ENCODE measurements at regions not wholly inside any gene's neighbourhood (a gene's known extent, or its start where the extent isn't known, plus 50 kb on each side); places are given as distances from the start of the nearest gene placed in this dataset.

- TF ChIP-seq, protein P1, sequence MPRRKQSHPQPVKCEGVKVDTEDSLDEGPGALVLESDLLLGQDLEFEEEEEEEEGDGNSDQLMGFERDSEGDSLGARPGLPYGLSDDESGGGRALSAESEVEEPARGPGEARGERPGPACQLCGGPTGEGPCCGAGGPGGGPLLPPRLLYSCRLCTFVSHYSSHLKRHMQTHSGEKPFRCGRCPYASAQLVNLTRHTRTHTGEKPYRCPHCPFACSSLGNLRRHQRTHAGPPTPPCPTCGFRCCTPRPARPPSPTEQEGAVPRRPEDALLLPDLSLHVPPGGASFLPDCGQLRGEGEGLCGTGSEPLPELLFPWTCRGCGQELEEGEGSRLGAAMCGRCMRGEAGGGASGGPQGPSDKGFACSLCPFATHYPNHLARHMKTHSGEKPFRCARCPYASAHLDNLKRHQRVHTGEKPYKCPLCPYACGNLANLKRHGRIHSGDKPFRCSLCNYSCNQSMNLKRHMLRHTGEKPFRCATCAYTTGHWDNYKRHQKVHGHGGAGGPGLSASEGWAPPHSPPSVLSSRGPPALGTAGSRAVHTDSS (tag by site-specific recombination; IDR thresholded peaks at IDR 0.05): no peak
- TF ChIP-seq ZBTB26 (tag by site-specific recombination; optimal IDR thresholded peaks at IDR 0.05): peak; percentile 84
- TF ChIP-seq GLIS1 (tag by site-specific recombination; IDR thresholded peaks at IDR 0.05): peak; percentile 44
- TF ChIP-seq KLF1 (tag by site-specific recombination; IDR thresholded peaks at IDR 0.05): peak; percentile 60
- no peak; the same call in 1 of the 2 replicates for TF ChIP-seq ZNF221 (tag by site-specific recombination; IDR thresholded peaks at IDR 0.05; ENCODE audit: borderline replicate concordance)
- TF ChIP-seq ZBTB6 (tag by site-specific recombination; IDR thresholded peaks at IDR 0.05): peak; percentile 88
- TF ChIP-seq, protein P2, sequence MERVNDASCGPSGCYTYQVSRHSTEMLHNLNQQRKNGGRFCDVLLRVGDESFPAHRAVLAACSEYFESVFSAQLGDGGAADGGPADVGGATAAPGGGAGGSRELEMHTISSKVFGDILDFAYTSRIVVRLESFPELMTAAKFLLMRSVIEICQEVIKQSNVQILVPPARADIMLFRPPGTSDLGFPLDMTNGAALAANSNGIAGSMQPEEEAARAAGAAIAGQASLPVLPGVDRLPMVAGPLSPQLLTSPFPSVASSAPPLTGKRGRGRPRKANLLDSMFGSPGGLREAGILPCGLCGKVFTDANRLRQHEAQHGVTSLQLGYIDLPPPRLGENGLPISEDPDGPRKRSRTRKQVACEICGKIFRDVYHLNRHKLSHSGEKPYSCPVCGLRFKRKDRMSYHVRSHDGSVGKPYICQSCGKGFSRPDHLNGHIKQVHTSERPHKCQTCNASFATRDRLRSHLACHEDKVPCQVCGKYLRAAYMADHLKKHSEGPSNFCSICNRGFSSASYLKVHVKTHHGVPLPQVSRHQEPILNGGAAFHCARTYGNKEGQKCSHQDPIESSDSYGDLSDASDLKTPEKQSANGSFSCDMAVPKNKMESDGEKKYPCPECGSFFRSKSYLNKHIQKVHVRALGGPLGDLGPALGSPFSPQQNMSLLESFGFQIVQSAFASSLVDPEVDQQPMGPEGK (tag by site-specific recombination; IDR thresholded peaks at IDR 0.05): peak; percentile 97
- TF ChIP-seq ZNF473 (tag by site-specific recombination; IDR thresholded peaks at IDR 0.05): peak; percentile 97
- TF ChIP-seq ZNF155 (tag by site-specific recombination; IDR thresholded peaks at IDR 0.05): no peak
- TF ChIP-seq, protein P3, sequence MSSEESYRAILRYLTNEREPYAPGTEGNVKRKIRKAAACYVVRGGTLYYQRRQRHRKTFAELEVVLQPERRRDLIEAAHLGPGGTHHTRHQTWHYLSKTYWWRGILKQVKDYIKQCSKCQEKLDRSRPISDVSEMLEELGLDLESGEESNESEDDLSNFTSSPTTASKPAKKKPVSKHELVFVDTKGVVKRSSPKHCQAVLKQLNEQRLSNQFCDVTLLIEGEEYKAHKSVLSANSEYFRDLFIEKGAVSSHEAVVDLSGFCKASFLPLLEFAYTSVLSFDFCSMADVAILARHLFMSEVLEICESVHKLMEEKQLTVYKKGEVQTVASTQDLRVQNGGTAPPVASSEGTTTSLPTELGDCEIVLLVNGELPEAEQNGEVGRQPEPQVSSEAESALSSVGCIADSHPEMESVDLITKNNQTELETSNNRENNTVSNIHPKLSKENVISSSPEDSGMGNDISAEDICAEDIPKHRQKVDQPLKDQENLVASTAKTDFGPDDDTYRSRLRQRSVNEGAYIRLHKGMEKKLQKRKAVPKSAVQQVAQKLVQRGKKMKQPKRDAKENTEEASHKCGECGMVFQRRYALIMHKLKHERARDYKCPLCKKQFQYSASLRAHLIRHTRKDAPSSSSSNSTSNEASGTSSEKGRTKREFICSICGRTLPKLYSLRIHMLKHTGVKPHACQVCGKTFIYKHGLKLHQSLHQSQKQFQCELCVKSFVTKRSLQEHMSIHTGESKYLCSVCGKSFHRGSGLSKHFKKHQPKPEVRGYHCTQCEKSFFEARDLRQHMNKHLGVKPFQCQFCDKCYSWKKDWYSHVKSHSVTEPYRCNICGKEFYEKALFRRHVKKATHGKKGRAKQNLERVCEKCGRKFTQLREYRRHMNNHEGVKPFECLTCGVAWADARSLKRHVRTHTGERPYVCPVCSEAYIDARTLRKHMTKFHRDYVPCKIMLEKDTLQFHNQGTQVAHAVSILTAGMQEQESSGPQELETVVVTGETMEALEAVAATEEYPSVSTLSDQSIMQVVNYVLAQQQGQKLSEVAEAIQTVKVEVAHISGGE (tag by site-specific recombination; conservative IDR thresholded peaks at IDR 0.05; ENCODE audit: low read depth): peak; percentile 68; the same call in 1 of the 2 replicates
- peak; percentile 45; the same call in 1 of the 2 replicates for TF ChIP-seq ZNF121 (tag by site-specific recombination; IDR thresholded peaks at IDR 0.05)
- TF ChIP-seq ZNF510 (tag by site-specific recombination; IDR thresholded peaks at IDR 0.05; ENCODE audit: insufficient replicate concordance): no peak
- peak; percentile 74 for TF ChIP-seq ZFP69B (tag by site-specific recombination; IDR thresholded peaks at IDR 0.05)
- no peak for TF ChIP-seq GLIS2 (tag by site-specific recombination; IDR thresholded peaks at IDR 0.05)
- TF ChIP-seq ZNF214 (tag by site-specific recombination; IDR thresholded peaks at IDR 0.05; ENCODE audit: borderline replicate concordance): no peak
- no peak for TF ChIP-seq SCRT1 (tag by site-specific recombination; IDR thresholded peaks at IDR 0.05; ENCODE audit: borderline replicate concordance)
- TF ChIP-seq YY2 (tag by site-specific recombination; IDR thresholded peaks at IDR 0.05): peak; percentile 73
- TF ChIP-seq RBAK (tag by site-specific recombination; IDR thresholded peaks at IDR 0.05): 0 out of 2 replicates have a peak, but pooled peaks have one; percentile 30
- TF ChIP-seq ZNF341 (tag by site-specific recombination; IDR thresholded peaks at IDR 0.05; ENCODE audit: low read depth): peak; percentile 98
- TF ChIP-seq KLF7 (tag by site-specific recombination; IDR thresholded peaks at IDR 0.05; ENCODE audit: borderline replicate concordance): no peak
- TF ChIP-seq ZNF792 (tag by site-specific recombination; IDR thresholded peaks at IDR 0.05): peak; percentile 95
- no peak for TF ChIP-seq ZNF311 (tag by site-specific recombination; IDR thresholded peaks at IDR 0.05; ENCODE audit: borderline replicate concordance)
- peak; percentile 77; the same call in 1 of the 2 replicates for TF ChIP-seq ZNF302 (tag by site-specific recombination; IDR thresholded peaks at IDR 0.05; ENCODE audit: low read depth)
- TF ChIP-seq, protein P4, sequence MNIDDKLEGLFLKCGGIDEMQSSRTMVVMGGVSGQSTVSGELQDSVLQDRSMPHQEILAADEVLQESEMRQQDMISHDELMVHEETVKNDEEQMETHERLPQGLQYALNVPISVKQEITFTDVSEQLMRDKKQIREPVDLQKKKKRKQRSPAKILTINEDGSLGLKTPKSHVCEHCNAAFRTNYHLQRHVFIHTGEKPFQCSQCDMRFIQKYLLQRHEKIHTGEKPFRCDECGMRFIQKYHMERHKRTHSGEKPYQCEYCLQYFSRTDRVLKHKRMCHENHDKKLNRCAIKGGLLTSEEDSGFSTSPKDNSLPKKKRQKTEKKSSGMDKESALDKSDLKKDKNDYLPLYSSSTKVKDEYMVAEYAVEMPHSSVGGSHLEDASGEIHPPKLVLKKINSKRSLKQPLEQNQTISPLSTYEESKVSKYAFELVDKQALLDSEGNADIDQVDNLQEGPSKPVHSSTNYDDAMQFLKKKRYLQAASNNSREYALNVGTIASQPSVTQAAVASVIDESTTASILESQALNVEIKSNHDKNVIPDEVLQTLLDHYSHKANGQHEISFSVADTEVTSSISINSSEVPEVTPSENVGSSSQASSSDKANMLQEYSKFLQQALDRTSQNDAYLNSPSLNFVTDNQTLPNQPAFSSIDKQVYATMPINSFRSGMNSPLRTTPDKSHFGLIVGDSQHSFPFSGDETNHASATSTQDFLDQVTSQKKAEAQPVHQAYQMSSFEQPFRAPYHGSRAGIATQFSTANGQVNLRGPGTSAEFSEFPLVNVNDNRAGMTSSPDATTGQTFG (tag by site-specific recombination; IDR thresholded peaks at IDR 0.05; ENCODE audit: borderline replicate concordance): no peak
- peak; percentile 88 for TF ChIP-seq EGR2 (tag by site-specific recombination; IDR thresholded peaks at IDR 0.05; ENCODE audit: low read depth)
- TF ChIP-seq TRIM28 (IDR thresholded peaks at IDR 0.05; ENCODE audit: borderline replicate concordance, low read length): 0 out of 2 replicates have a peak, but pooled peaks have one; percentile 60
Observed at GRCh38 chr6:4018171-4018923, 60.6 kb downstream of the FAM217A start (continued).
